HEK293T (cell line): ENCODE measurements at regions not wholly inside any gene's neighbourhood (a gene's known extent, or its start where the extent isn't known, plus 50 kb on each side); places are given as distances from the start of the nearest gene placed in this dataset.

Experiments used
- CTCF ChIA-PET: fragments of 350-600 bp; formaldehyde crosslinking; extraction: SDS; loops from one replicate; lab custom pipeline; 2021; ENCODE audit warnings: antibody characterized with exemption, inconsistent platforms; lab: Yijun Ruan, JAX
- POLR2A ChIA-PET: fragments of 350-600 bp; formaldehyde crosslinking; extraction: SDS; loops from one replicate; lab custom pipeline; 2020; ENCODE audit warnings: antibody characterized with exemption, inconsistent platforms; lab: Yijun Ruan, JAX
- DNase-seq: peaks from one replicate; pipeline ENCODE4 v3.0.0; 2012; ENCODE audit warnings: mixed read lengths; ENCODE audit errors: extremely low spot score
- ARNT ChIP-seq: fragments of 450-650 bp; IDR thresholded peaks from 2 replicates; pipeline ENCODE4 v1.6.1; 2017; ENCODE audit warnings: mild to moderate bottlenecking
- BHLHE40 ChIP-seq: fragments of 450-650 bp; IDR thresholded peaks from 2 replicates; pipeline ENCODE4 v1.6.1; 2016; ENCODE audit warnings: mild to moderate bottlenecking, moderate library complexity, borderline replicate concordance
- CTBP1 ChIP-seq: fragments of 450-650 bp; IDR thresholded peaks from 2 replicates; pipeline ENCODE4 v1.6.1; 2016; ENCODE audit warnings: borderline replicate concordance
- ELF4 ChIP-seq: fragments of 450-650 bp; IDR thresholded peaks from 2 replicates; pipeline ENCODE4 v1.6.1; 2017; ENCODE audit warnings: antibody characterized with exemption
- FOXA1 ChIP-seq: fragments of 450-650 bp; IDR thresholded peaks from 2 replicates; pipeline ENCODE4 v1.6.1; 2016; ENCODE audit warnings: mild to moderate bottlenecking
- FOXK2 ChIP-seq: fragments of 450-650 bp; IDR thresholded peaks from 2 replicates; pipeline ENCODE4 v1.6.1; 2016; ENCODE audit warnings: mild to moderate bottlenecking
- FOXM1 ChIP-seq: fragments of 450-650 bp; IDR thresholded peaks from 2 replicates; pipeline ENCODE4 v1.6.1; 2017; ENCODE audit warnings: mild to moderate bottlenecking, borderline replicate concordance
- HDGF ChIP-seq: fragments of 450-650 bp; IDR thresholded peaks from 2 replicates; pipeline ENCODE4 v1.6.1; 2017; ENCODE audit warnings: antibody characterized with exemption, borderline replicate concordance
- L3MBTL2 ChIP-seq: fragments of 450-650 bp; conservative IDR thresholded peaks from 2 replicates; pipeline ENCODE4 v1.6.1; 2016; ENCODE audit warnings: mild to moderate bottlenecking
- LEF1 ChIP-seq: fragments of 450-650 bp; IDR thresholded peaks from 2 replicates; pipeline ENCODE4 v1.6.1; 2017; ENCODE audit warnings: mild to moderate bottlenecking, borderline replicate concordance
- NFRKB ChIP-seq: fragments of 450-650 bp; IDR thresholded peaks from 2 replicates; pipeline ENCODE4 v1.6.1; 2016; ENCODE audit warnings: mild to moderate bottlenecking, moderate library complexity
- SP1 ChIP-seq: fragments of 450-650 bp; IDR thresholded peaks from 2 replicates; pipeline ENCODE4 v1.6.1; 2017
- SUZ12 ChIP-seq: fragments of 450-650 bp; IDR thresholded peaks from 2 replicates; pipeline ENCODE4 v1.6.1; 2016; ENCODE audit warnings: mild to moderate bottlenecking
- TARDBP ChIP-seq: fragments of 450-650 bp; IDR thresholded peaks from 2 replicates; pipeline ENCODE4 v1.6.1; 2016
- ZNF384 ChIP-seq: fragments of 450-650 bp; IDR thresholded peaks from 2 replicates; pipeline ENCODE4 v1.6.1; 2016
- TF ChIP-seq, protein P1 (sequence below): fragments of 450-650 bp; IDR thresholded peaks from 2 replicates; pipeline ENCODE4 v1.6.1; 2016

DNA sequence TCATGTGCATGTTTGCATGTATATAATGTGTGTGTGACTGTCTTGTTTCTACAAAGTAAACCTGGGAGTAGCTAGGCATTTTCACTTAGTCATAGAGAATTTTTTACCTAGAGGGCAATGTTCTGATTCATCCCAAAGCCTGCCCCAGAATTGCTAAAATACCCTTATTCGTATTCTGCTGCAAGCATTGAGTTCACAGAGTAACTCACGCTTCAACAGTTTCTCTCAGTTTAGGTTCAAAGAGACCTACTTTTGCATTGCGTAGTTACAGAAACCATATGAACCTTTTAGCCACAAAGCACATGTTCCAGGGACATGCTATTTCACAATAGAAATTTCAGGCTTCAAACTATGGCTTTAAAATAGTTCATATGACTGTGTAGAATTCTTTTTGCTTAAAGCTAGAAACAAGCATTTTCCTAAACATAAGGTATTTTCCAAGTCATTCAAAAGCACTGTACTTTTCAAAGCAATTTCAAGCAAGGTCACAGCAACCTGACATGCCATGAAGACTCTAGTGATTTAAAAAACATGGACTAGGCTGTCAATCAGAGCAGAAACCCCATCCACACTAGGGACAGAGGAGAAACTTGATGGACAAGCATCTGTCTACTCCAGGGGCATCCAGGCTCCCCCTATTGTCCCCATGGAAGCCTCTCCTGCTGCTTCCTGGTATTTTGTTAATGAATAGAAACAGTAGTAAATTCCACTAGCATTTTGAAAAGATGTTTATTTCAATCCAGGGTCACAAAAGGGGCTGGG lies 81.5 kb upstream of the MAPK10 start:
- ChIA-PET POLR2A (no interaction called here), CTCF (no interaction called here)
- TF ChIP-seq SUZ12 (no peak), TARDBP (no peak), SP1 (no peak)
- no peak for DNase-seq

DNA sequence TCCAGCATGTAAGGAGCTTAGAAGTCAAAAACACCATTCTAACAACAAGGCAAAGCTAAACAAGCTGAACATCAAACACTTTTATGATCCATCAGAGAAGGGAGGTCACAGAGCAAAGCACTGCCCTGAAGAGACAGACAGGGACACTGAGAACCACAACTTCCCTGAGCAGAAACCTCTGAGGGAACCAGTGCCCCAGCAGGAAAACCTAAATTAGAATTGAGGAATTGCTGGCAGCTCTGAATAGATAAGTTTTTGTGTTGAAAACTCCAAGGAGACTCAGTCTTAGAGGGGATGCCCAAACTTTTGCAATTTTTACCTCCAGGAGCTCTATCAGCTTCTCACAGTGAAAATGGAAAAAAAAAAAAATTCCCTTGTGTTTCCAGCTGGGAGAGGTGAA lies 83.0 kb upstream of the MAPK10 start:
- POLR2A ChIA-PET: no interaction called here
- CTCF ChIA-PET: no interaction called here
- no peak for DNase-seq
- TF ChIP-seq SUZ12 (no peak), FOXK2 (no peak), FOXA1 (no peak), ZNF384 (no peak), FOXM1 (no peak), ARNT (no peak), HDGF (no peak), CTBP1 (no peak), L3MBTL2 (no peak), NFRKB (no peak), LEF1 (no peak)

DNA sequence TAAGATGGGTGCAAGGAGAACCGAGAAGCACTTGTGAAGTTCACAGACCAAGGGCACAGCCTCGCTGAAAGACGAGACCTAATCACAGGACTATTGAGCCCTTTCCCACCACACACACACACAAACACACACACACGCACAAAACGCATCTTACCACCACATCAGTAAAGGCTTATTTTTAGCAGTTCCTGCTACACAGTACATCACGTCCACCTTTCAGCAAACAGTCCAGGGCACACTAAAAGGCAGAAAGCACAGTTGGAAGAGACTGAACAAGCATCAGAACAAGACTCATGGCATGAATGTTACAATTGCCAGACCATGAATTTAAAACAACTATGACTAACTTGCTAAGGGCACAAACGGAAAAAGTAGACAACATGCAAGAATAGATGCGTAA lies 83.6 kb upstream of the MAPK10 start:
- no peak for DNase-seq
- POLR2A ChIA-PET: no interaction called here
- TF ChIP-seq FOXK2 (no peak), ELF4 (no peak), LEF1 (no peak), FOXM1 (no peak), CTBP1 (no peak), FOXA1 (no peak), SUZ12 (no peak), BHLHE40 (no peak), ARNT (no peak), TARDBP (no peak)
- TF ChIP-seq, protein P1, sequence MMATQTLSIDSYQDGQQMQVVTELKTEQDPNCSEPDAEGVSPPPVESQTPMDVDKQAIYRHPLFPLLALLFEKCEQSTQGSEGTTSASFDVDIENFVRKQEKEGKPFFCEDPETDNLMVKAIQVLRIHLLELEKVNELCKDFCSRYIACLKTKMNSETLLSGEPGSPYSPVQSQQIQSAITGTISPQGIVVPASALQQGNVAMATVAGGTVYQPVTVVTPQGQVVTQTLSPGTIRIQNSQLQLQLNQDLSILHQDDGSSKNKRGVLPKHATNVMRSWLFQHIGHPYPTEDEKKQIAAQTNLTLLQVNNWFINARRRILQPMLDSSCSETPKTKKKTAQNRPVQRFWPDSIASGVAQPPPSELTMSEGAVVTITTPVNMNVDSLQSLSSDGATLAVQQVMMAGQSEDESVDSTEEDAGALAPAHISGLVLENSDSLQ: no peak
- CTCF ChIA-PET: no interaction called here

DNA sequence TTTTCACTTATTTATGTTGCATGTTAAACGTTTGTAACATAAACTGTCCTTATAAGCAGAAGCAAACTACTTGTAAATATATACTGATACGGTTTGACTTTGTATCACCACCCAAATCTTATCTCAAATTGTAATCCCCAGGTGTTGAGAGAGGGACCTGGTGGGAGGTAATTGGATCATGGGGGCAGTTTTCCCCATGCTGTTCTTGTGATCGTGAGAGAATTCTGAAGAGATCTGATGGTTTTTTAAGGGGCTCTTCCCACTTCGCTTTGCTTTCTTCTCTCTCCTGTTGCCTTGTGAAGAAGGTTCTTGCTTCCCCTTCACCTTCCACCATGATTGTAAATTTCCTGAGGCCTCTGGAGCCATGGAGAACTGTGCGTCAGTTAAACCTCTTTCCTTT lies 87.1 kb upstream of the MAPK10 start:
- TF ChIP-seq SP1 (no peak), HDGF (no peak), CTBP1 (no peak), ELF4 (no peak), LEF1 (no peak), ZNF384 (no peak), NFRKB (no peak), TARDBP (no peak), FOXA1 (no peak), FOXM1 (no peak), L3MBTL2 (no peak), ARNT (no peak), SUZ12 (no peak), FOXK2 (no peak), BHLHE40 (no peak)
- TF ChIP-seq, protein P1: no peak
- POLR2A ChIA-PET: no interaction called here
- CTCF ChIA-PET: no interaction called here
- DNase-seq: no peak

DNA sequence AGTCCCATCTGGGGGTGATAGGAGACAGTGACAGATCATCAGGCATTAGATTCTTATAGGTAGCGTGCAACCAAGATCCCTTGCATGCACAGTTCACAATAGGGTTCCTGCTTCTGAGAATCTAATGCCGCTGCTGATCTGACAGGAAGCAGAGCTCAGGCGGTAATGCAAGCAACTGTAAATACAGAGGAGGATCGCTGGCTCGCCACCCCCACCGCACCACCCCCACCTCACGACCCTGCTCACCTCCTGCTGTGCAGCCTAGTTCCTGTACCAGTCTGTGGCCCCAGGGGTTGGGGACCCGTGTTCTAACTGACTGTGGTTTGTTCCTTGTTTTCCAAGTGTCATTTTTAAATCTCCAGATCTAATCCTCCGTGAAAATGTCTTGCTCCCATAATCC lies 89.0 kb upstream of the MAPK10 start:
- CTCF ChIA-PET: no interaction called here

DNA sequence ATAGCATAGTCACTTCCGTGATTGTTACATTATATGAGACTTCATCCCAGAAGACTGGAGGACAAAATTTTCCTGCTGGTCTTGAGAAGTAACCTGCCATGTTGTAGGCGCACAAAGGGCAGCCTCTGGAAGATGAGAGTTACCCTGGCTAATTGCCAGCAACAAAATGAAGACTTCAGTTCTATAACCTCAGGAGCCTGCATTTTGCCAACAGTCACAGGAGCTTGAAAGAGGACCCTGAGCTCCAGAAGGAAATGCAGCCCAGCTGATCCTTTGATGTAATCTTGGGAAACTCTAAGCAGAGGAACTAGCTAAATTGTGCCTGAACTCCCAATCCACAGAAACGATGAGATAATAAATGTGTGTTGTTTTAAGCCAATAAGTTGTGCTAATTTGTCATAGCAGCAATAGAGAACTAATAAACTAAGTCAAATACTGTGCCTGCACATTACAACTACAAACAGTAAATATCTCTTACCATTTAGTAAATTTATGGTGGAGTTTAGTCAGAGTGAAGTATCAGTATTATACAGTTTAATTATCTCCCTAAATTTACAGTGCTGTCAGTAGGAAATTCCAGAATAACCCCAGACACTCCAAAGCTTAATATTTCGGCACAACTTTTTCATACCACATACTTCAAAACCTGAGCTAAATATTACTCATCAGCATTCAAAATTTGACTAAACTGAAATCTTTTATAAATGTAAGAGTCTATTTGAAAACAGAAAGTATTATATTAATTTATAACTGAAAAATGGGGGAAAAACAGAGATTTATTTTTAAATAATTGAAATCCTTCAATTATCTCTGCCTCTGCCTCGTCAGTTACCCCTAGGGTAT lies 90.1 kb upstream of the MAPK10 start:
- no peak for DNase-seq
- POLR2A ChIA-PET: no interaction called here

More for the DNA sequence above, 89.0 kb upstream of the MAPK10 start:
- no peak for DNase-seq
- POLR2A ChIA-PET: no interaction called here
- TF ChIP-seq SP1 (no peak), FOXM1 (no peak)

More for the DNA sequence above, 90.1 kb upstream of the MAPK10 start:
- TF ChIP-seq SP1 (no peak), HDGF (no peak), CTBP1 (no peak), ELF4 (no peak), ZNF384 (no peak), L3MBTL2 (no peak), FOXM1 (no peak), SUZ12 (no peak)
- TF ChIP-seq, protein P1: no peak
- CTCF ChIA-PET: no interaction called here
